PFSK-1 (cell line): ENCODE measurements at regions not wholly inside any gene's neighbourhood (a gene's known extent, or its start where the extent isn't known, plus 50 kb on each side); places are given as distances from the start of the nearest gene placed in this dataset.

Experiments used
- FOXP2 ChIP-seq: optimal IDR thresholded peaks from 2 replicates; pipeline ENCODE3; 2011; ENCODE audit warnings: borderline replicate concordance, control low read depth, inconsistent platforms; ENCODE audit not compliant: insufficient read depth; ENCODE audit errors: extremely low read length, extremely low read depth
- POLR2AphosphoS5 ChIP-seq: IDR thresholded peaks from 2 replicates; pipeline ENCODE4 v1.6.1; 2012; ENCODE audit warnings: low read depth, mild to moderate bottlenecking, control low read depth, low read length, moderate library complexity
- REST ChIP-seq, 2 experiments: IDR thresholded peaks; 2 replicates each; pipeline versions ENCODE4 v1.6.1 to v1.8.0; 2011 to 2012; ENCODE audit warnings: low read depth in 2 of 2, low read length in 2 of 2, control low read depth in 1 of 2, inconsistent platforms in 1 of 2, mild to moderate bottlenecking in 1 of 2, moderate library complexity in 1 of 2; ENCODE audit not compliant: insufficient read depth in 1 of 2
- SIN3A ChIP-seq: IDR thresholded peaks from 2 replicates; pipeline ENCODE4 v1.6.1; 2012; ENCODE audit warnings: mild to moderate bottlenecking, low read length, moderate library complexity, borderline replicate concordance; ENCODE audit not compliant: insufficient read depth
- TAF1 ChIP-seq: IDR thresholded peaks from 2 replicates; pipeline ENCODE4 v1.6.1; 2012; ENCODE audit warnings: low read length, control low read depth, borderline replicate concordance; ENCODE audit not compliant: insufficient read depth

GRCh38 chr4:20421603-20421985 is 169.9 kb downstream of the SLIT2 start:
- TF ChIP-seq FOXP2: no peak
- TF ChIP-seq SIN3A: no peak
- TF ChIP-seq TAF1: no peak
- no peak for TF ChIP-seq POLR2AphosphoS5
- no peak for TF ChIP-seq REST (IDR thresholded peaks at IDR 0.05; ENCODE audit: insufficient read depth in 1 of 2, low read depth in 2 of 2, low read length in 2 of 2)

GRCh38 chr4:20422398-20422797 is 170.7 kb downstream of the SLIT2 start:
- no peak for TF ChIP-seq POLR2AphosphoS5
- TF ChIP-seq SIN3A: no peak
- no peak for TF ChIP-seq FOXP2
- TF ChIP-seq TAF1: no peak
- TF ChIP-seq REST (IDR thresholded peaks at IDR 0.05; ENCODE audit: insufficient read depth in 1 of 2, low read depth in 2 of 2, low read length in 2 of 2): no peak

GRCh38 chr4:20423420-20423819 is 171.7 kb downstream of the SLIT2 start:
- TF ChIP-seq FOXP2 (no peak), POLR2AphosphoS5 (no peak), REST (IDR thresholded peaks at IDR 0.05; ENCODE audit: insufficient read depth in 1 of 2, low read depth in 2 of 2, low read length in 2 of 2) (no peak), TAF1 (no peak), SIN3A (no peak)

- TF ChIP-seq TAF1 (no peak), REST (IDR thresholded peaks at IDR 0.05; ENCODE audit: insufficient read depth in 1 of 2, low read depth in 2 of 2, low read length in 2 of 2) (no peak), POLR2AphosphoS5 (no peak), FOXP2 (no peak), SIN3A (no peak)
Observed at GRCh38 chr4:20426028-20426427, 174.3 kb downstream of the SLIT2 start.

GRCh38 chr4:20428436-20429160 is 176.9 kb downstream of the SLIT2 start:
- TF ChIP-seq FOXP2: no peak
- TF ChIP-seq REST (IDR thresholded peaks at IDR 0.05; ENCODE audit: insufficient read depth in 1 of 2, low read depth in 2 of 2, low read length in 2 of 2): no peak
- TF ChIP-seq TAF1: no peak
- no peak for TF ChIP-seq POLR2AphosphoS5
- no peak for TF ChIP-seq SIN3A
